Heart right ventricle (tissue), 16 donors: ENCODE measurements at regions not wholly inside any gene's neighbourhood (a gene's known extent, or its start where the extent isn't known, plus 50 kb on each side); places are given as distances from the start of the nearest gene placed in this dataset.

Experiments
- ATAC-seq, 8 donors: fragments of 200-7000 bp; cut with Tn5 transposase; one replicate each; pipeline ENCODE4 v1.9.1; 2020; ENCODE audit warnings: mild to moderate bottlenecking in 8 of 8, moderate library complexity in 8 of 8, moderate number of reproducible peaks in 1 of 8
- DNase-seq, 2 donors: peaks; one replicate each; pipeline ENCODE4 v3.0.0-alpha.2; 2020
- H3K27ac ChIP-seq, 10 donors: fragments of 200-600 bp; sonication (generic) in 2 of 10; one replicate each; pipeline versions ENCODE4 v1.5.0 to v1.8.0; 2020 to 2022; ENCODE audit warnings: mild to moderate bottlenecking in 3 of 10
- H3K27me3 ChIP-seq, 7 donors: fragments of 200-600 bp; one replicate each; pipeline ENCODE4 v1.8.0; 2021 to 2022; ENCODE audit warnings: mild to moderate bottlenecking in 2 of 7
- H3K36me3 ChIP-seq, 9 donors: fragments of 200-600 bp; sonication (generic) in 1 of 9; one replicate each; pipeline versions ENCODE4 v1.5.0 to v1.8.0; 2020 to 2022; ENCODE audit warnings: mild to moderate bottlenecking in 2 of 9
- H3K4me1 ChIP-seq, 9 donors: fragments of 200-600 bp; sonication (generic) in 1 of 9; one replicate each; pipeline versions ENCODE4 v1.5.0 to v1.8.0; 2020 to 2022; ENCODE audit warnings: mild to moderate bottlenecking in 4 of 9
- H3K4me3 ChIP-seq, 10 donors: fragments of 200-600 bp; sonication (generic) in 2 of 10; one replicate each; pipeline versions ENCODE4 v1.5.0 to v1.8.0; 2020 to 2022; ENCODE audit warnings: mild to moderate bottlenecking in 7 of 10, moderate library complexity in 2 of 10
- H3K9me3 ChIP-seq, 11 donors: fragments of 200-600 bp in 10 of 11; sonication (generic) in 2 of 11; one replicate each; pipeline versions ENCODE4 v1.5.0 to v1.8.0; 2013 to 2022; ENCODE audit warnings: mild to moderate bottlenecking in 2 of 11, control low read depth in 1 of 11, moderate library complexity in 1 of 11
- WGBS, 2 donors: extraction: QIAGEN DNeasy Blood & Tissue Kit; methylation state at CpG; one replicate each; pipeline ENCODE4 v1.1.7; 2013; ENCODE audit warnings: inconsistent platforms in 1 of 2; 5-methylcytosine and 5-hydroxymethylcytosine counted together
- intact Hi-C, 10 donors: fragments of 100-400 bp; cut with DNase I; formaldehyde crosslinking; loops; one replicate each; pipeline versions ENCODE4 v1.11.1 to v1.14.2; 2022
- TF ChIP-seq, protein P1 (sequence below), 9 donors: fragments of 200-600 bp; sonication (generic) in 2 of 9; IDR thresholded peaks; one replicate each; pipeline versions ENCODE4 v1.5.0 to v1.8.0; 2021 to 2022; ENCODE audit warnings: antibody characterized with exemption in 9 of 9, mild to moderate bottlenecking in 5 of 9, moderate library complexity in 1 of 9
- donor health status: Arrhythmogenic right ventricular cardiomyopathy.
- donor health status: ischemic (EF 13 %, LVEDD 7.1; RV severe dilation, severe dysfunction).
- donor health status: healthy with polysubstance abuse.
- donor health status: DM: no; HTN: yes; CAD: no.
- donor health status: DM: no; HTN: no; CAD: no.
- donor health status: ischemic (EF 25% LVEDD 6.9; RV normal size, moderate dysfunction).
- donor health status: ischemic (EF 25% LVEDD 5.7; RV mildly dilated, moderate dysfunction).
- donor health status: healthy.
- donor health status: DM: yes; HTN: yes; CAD: no.
- donor health status: Ischemic cardiomyopathy.
- donor health status: ischemic (EF 35%, LVEDD 5.7; RV mildly dilated, moderate dysfunction).
- donor health status: nonischemic (EF 11% LVEDD 7.7; RV severe dilation, severe dysfunction).
- donor health status: DM: yes; HTN: yes; CAD: no.
- donor health status: PGD.
- donor health status: ischemic (EF 29% LVEDD 5.4; RV normal size, mild dysfunction).
- donor health status: nonischemic (EF 23%, LVEDD 6.1; RV moderate dilation, normal function).

DNA sequence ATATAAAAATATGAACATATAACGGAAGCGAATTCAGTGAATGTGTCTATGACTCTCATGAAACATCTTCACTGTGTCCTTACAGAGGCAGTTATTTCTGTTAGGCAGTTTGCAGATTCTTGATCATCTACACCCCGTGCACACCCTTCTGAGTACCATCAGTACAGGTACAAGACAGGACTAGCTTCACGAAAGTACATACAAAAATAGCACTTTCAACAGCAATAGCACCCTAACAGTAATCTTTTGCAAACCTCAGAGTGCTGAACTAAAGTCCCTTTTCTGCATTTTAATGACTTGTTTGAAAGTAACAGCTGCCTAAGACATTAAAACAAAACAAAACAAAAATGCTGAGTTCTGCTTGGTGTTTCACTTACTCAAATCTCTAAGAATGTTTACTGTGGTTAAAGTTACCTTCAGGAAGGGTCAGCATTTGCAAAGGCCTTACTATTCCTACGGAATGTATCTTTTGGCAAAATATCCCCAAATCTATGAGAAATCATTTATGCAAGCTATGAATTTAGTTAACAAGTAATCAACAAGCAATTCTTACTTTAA is 104.1 kb downstream of the CNTN3 start:
- TF ChIP-seq, protein P1, sequence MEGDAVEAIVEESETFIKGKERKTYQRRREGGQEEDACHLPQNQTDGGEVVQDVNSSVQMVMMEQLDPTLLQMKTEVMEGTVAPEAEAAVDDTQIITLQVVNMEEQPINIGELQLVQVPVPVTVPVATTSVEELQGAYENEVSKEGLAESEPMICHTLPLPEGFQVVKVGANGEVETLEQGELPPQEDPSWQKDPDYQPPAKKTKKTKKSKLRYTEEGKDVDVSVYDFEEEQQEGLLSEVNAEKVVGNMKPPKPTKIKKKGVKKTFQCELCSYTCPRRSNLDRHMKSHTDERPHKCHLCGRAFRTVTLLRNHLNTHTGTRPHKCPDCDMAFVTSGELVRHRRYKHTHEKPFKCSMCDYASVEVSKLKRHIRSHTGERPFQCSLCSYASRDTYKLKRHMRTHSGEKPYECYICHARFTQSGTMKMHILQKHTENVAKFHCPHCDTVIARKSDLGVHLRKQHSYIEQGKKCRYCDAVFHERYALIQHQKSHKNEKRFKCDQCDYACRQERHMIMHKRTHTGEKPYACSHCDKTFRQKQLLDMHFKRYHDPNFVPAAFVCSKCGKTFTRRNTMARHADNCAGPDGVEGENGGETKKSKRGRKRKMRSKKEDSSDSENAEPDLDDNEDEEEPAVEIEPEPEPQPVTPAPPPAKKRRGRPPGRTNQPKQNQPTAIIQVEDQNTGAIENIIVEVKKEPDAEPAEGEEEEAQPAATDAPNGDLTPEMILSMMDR (IDR thresholded peaks at IDR 0.05), result no peak
- Histone ChIP-seq H3K27ac (no peak overlapping the region), H3K4me3 (no peak overlapping the region), H3K36me3 (no peaks in the 10 kb centered on the region), H3K9me3 (no peaks in the 10 kb centered on the region), H3K4me1 (no peaks in the 10 kb centered on the region), H3K27me3 (no peaks in the 10 kb centered on the region)
- intact Hi-C loops, result no loop called here
- DNase-seq (no peak), ATAC-seq (no peak)
- WGBS, 2 donors, result 78% methylated on average over 5 of the region's 5 CpGs

DNA sequence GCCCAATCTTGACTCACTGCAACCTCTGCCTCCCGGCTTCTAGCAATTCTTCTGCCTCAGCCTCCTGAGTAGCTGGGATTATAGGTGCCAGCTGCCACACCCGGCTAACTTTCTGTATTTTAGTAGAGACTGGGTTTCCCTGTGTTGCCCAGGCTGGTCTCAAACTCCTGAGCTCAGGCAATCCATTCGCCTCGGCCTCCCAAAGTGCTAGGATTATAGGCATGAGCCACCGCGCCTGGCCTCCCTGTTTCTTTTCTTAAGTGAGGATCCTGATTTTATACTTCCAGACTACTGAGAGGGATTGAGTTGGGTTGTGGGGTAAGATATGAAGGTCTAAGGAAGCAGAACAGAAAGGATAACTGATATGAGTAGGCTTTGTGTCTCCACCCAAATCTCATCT is 106.8 kb downstream of the CNTN3 start:
- no peak overlapping the region for H3K4me3 ChIP-seq
- TF ChIP-seq, protein P1 (IDR thresholded peaks at IDR 0.05), result no peak
- ATAC-seq, result no peak
- no peaks in the 10 kb centered on the region for H3K36me3 ChIP-seq
- H3K4me1 ChIP-seq, result no peaks in the 10 kb centered on the region
- no peak overlapping the region for H3K27ac ChIP-seq
- DNase-seq, result no peak
- H3K27me3 ChIP-seq, result no peaks in the 10 kb centered on the region
- intact Hi-C loops, result no loop called here
- WGBS, 2 donors, result 90 to 93% methylated on average over 6 of the region's 6 CpGs
- no peaks in the 10 kb centered on the region for H3K9me3 ChIP-seq

- Histone ChIP-seq H3K27me3 (no peaks in the 10 kb centered on the region), H3K4me3 (no peak overlapping the region), H3K4me1 (no peaks in the 10 kb centered on the region), H3K27ac (no peak overlapping the region), H3K9me3 (no peaks in the 10 kb centered on the region), H3K36me3 (no peaks in the 10 kb centered on the region)
- 70% methylated on average over 1 of the region's 1 CpG for WGBS, 2 donors
- DNase-seq (no peak), ATAC-seq (no peak)
- intact Hi-C loops, result no loop called here
- TF ChIP-seq, protein P1 (IDR thresholded peaks at IDR 0.05), result no peak
Measured at GRCh38 chr3:74506246-74506645, 108.2 kb downstream of the CNTN3 start.

DNA sequence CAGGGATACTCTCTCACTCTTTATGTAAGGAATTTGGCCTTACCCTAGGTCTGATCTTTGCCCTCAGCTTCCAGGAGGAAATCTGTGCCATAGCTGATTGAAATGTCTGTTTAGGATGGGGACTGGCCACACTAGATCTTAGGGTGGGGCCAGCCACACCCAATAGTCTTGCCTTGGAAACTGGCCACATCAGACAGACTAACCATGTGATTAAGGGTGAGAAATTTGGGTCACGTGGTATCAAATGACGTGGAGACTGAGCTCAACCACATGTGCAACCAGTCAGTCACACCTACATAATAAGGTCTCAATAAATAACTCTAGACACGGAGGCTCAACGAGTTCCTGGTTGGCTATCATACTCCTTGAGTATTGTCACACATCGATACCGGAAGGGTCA is 113.5 kb downstream of the CNTN3 start:
- intact Hi-C loops, result no loop called here

More for the DNA sequence above, 113.5 kb downstream of the CNTN3 start:
- TF ChIP-seq, protein P1 (IDR thresholded peaks at IDR 0.05), result no peak
- H3K36me3 ChIP-seq, result no peaks in the 10 kb centered on the region
- H3K4me1 ChIP-seq, result no peaks in the 10 kb centered on the region
- ATAC-seq (no peak), DNase-seq (no peak)
- H3K27me3 ChIP-seq, result no peaks in the 10 kb centered on the region
- WGBS, 2 donors, result 78% methylated on average over 6 of the region's 6 CpGs
- no peak overlapping the region for H3K27ac ChIP-seq
- no peaks in the 10 kb centered on the region for H3K9me3 ChIP-seq
- no peak overlapping the region for H3K4me3 ChIP-seq
